Neural progenitor cell (in vitro differentiated cells): ENCODE measurements at regions not wholly inside any gene's neighbourhood (a gene's known extent, or its start where the extent isn't known, plus 50 kb on each side); places are given as distances from the start of the nearest gene placed in this dataset.

Experiments used
- DNase-seq: peaks from one replicate; pipeline ENCODE4 v3.0.0-alpha.2; 2016; ENCODE audit warnings: low spot score
- H2AFZ ChIP-seq: fragments of 200-600 bp; sonication (generic); replicated peaks from 2 replicates; pipeline ENCODE4 v1.6.1; 2016; ENCODE audit warnings: antibody characterized with exemption
- H3F3A ChIP-seq: fragments of 200-600 bp; sonication (generic); 2 replicates; pipeline ENCODE4 v1.6.1; 2016; ENCODE audit warnings: antibody characterized with exemption, low read depth
- H3K27ac ChIP-seq: fragments of 200-600 bp; sonication (generic); 2 replicates; pipeline ENCODE4 v1.5.1; 2016; ENCODE audit warnings: mild to moderate bottlenecking
- H3K27me3 ChIP-seq: fragments of 200-600 bp; sonication (generic); 2 replicates; pipeline ENCODE4 v1.6.1; 2016; ENCODE audit warnings: mild to moderate bottlenecking, moderate library complexity
- H3K36me3 ChIP-seq: fragments of 200-600 bp; sonication (generic); 2 replicates; pipeline ENCODE4 v1.5.1; 2016
- H3K4me1 ChIP-seq: fragments of 200-600 bp; sonication (generic); 2 replicates; pipeline ENCODE4 v1.6.1; 2016; ENCODE audit warnings: mixed run types
- H3K4me2 ChIP-seq: fragments of 200-600 bp; sonication (generic); 2 replicates; pipeline ENCODE4 v1.6.1; 2016
- H3K4me3 ChIP-seq: fragments of 200-600 bp; sonication (generic); 2 replicates; pipeline ENCODE4 v1.5.1; 2016
- H3K79me2 ChIP-seq: fragments of 200-600 bp; sonication (generic); 2 replicates; pipeline ENCODE4 v1.6.1; 2016; ENCODE audit warnings: low read depth
- H3K9ac ChIP-seq: fragments of 200-600 bp; sonication (generic); 2 replicates; pipeline ENCODE4 v1.6.1; 2016
- H3K9me3 ChIP-seq: fragments of 200-600 bp; sonication (generic); 2 replicates; pipeline ENCODE4 v1.5.1; 2016; ENCODE audit warnings: low read depth
- H4K20me1 ChIP-seq: fragments of 200-600 bp; sonication (generic); 2 replicates; pipeline ENCODE4 v1.6.1; 2016; ENCODE audit warnings: low read depth
- H3K27ac Mint-ChIP-seq: 3 replicates; pipeline ENCODE4 v1.8.0; 2021; ENCODE audit warnings: mixed read lengths
- H3K27me3 Mint-ChIP-seq: 2 replicates; pipeline ENCODE4 v1.8.0; 2022; ENCODE audit warnings: low read depth, mild to moderate bottlenecking, inconsistent platforms, moderate library complexity, mixed read lengths; ENCODE audit not compliant: insufficient read depth
- H3K36me3 Mint-ChIP-seq: 3 replicates; pipeline ENCODE4 v1.8.0; 2021; ENCODE audit warnings: mixed read lengths
- H3K4me1 Mint-ChIP-seq: 3 replicates; pipeline ENCODE4 v1.8.0; 2021; ENCODE audit warnings: mixed read lengths
- H3K4me3 Mint-ChIP-seq: 3 replicates; pipeline ENCODE4 v1.8.0; 2021; ENCODE audit warnings: mild to moderate bottlenecking, moderate library complexity, mixed read lengths
- H3K9me3 Mint-ChIP-seq: 3 replicates; pipeline ENCODE4 v1.8.0; 2020; ENCODE audit warnings: mixed read lengths
- EZH2 ChIP-seq: fragments of 200-600 bp; sonication (generic); IDR thresholded peaks from 2 replicates; pipeline ENCODE4 v1.6.1; 2017; ENCODE audit warnings: antibody characterized with exemption, mild to moderate bottlenecking, moderate library complexity
- EZH2phosphoT487 ChIP-seq: fragments of 200-600 bp; sonication (generic); IDR thresholded peaks from 2 replicates; pipeline ENCODE4 v1.6.1; 2017; ENCODE audit warnings: antibody characterized with exemption
- TF ChIP-seq, protein P1 (sequence below): fragments of 200-600 bp; sonication (generic); IDR thresholded peaks from 2 replicates; pipeline ENCODE4 v1.5.1; 2017; ENCODE audit warnings: antibody characterized with exemption, mild to moderate bottlenecking

DNA sequence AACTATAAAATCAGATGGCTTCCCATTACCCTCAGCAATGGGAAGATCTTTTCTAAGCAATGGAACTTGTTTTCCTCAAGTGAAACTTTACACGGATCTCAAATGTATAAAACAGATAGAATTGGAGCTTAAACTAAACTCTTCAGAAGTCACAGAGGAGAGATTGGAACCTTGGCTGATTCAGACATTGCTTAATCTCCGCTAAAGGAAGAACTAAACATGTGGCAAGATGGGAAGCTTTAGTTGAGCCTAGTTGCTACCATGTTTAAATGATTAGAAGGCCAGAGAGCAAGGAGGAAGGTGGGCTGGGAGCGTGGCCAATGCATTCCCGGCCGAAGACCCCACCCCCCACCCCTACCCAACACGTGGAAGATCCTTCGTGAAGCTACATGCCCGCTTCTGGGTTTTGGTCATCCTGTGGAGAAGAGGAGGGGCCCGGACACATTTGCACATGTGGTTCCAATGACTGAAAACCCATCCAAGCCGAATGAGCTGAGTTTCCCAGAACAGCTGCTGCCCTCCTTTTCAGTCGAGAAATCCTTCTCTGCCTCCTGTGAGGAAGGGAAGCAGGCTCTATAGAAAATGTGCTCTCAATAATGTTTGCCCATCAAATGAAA is 164.3 kb downstream of the MIS18A start:
- no peaks in the 10 kb centered on the region for H3K79me2 ChIP-seq

DNA sequence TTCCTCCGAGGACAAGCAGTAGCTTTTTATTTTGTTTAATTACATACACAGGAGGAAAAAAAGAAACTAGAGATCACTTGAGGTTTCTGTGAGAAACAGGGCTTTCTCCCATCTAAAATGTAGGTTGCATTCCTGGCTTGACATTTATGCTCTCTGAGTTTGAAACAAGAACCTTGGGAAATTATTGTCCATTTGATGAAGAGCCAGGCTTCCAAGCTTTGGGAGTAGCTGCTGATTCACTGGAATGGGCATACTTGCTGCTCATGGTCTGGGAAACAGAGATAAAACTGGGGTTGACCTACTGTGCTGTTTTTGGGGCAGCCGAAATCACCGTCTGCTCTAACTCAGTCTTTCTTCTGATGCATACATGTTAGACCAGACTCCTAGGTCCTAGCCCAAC is 165.4 kb downstream of the MIS18A start:
- H3F3A ChIP-seq, result no peaks in the 10 kb centered on the region
- H3K4me1 Mint-ChIP-seq, result no peaks in the 10 kb centered on the region
- no peaks in the 10 kb centered on the region for H3K36me3 Mint-ChIP-seq
- no peak overlapping the region for H3K4me3 Mint-ChIP-seq
- TF ChIP-seq, protein P1, sequence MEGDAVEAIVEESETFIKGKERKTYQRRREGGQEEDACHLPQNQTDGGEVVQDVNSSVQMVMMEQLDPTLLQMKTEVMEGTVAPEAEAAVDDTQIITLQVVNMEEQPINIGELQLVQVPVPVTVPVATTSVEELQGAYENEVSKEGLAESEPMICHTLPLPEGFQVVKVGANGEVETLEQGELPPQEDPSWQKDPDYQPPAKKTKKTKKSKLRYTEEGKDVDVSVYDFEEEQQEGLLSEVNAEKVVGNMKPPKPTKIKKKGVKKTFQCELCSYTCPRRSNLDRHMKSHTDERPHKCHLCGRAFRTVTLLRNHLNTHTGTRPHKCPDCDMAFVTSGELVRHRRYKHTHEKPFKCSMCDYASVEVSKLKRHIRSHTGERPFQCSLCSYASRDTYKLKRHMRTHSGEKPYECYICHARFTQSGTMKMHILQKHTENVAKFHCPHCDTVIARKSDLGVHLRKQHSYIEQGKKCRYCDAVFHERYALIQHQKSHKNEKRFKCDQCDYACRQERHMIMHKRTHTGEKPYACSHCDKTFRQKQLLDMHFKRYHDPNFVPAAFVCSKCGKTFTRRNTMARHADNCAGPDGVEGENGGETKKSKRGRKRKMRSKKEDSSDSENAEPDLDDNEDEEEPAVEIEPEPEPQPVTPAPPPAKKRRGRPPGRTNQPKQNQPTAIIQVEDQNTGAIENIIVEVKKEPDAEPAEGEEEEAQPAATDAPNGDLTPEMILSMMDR, result no peak
- TF ChIP-seq EZH2 (no peak), EZH2phosphoT487 (no peak)
- no peak overlapping the region for H3K27ac Mint-ChIP-seq
- peaks cover 3% of the 10 kb centered on the region for H3K27me3 Mint-ChIP-seq
- H3K9ac ChIP-seq, result no peak overlapping the region
- peaks cover 6% of the 10 kb centered on the region for H3K9me3 Mint-ChIP-seq
- H3K4me3 ChIP-seq, result no peak overlapping the region
- H3K4me2 ChIP-seq, result no peak overlapping the region
- H3K36me3 ChIP-seq, result no peaks in the 10 kb centered on the region
- no peaks in the 10 kb centered on the region for H3K27me3 ChIP-seq
- no peak overlapping the region for H2AFZ ChIP-seq
- H3K27ac ChIP-seq, result no peak overlapping the region
- DNase-seq, result no peak
- H4K20me1 ChIP-seq, result no peaks in the 10 kb centered on the region
- no peaks in the 10 kb centered on the region for H3K79me2 ChIP-seq
- H3K9me3 ChIP-seq, result no peaks in the 10 kb centered on the region
- H3K4me1 ChIP-seq, result no peaks in the 10 kb centered on the region

More for the DNA sequence above, 164.3 kb downstream of the MIS18A start:
- H3K36me3 ChIP-seq, result no peaks in the 10 kb centered on the region
- no peaks in the 10 kb centered on the region for H3K27me3 ChIP-seq
- H3K9me3 ChIP-seq, result no peaks in the 10 kb centered on the region
- H3K27me3 Mint-ChIP-seq, result peaks cover 3% of the 10 kb centered on the region
- H3K9ac ChIP-seq, result no peak overlapping the region
- H3K4me3 ChIP-seq, result no peak overlapping the region
- H3F3A ChIP-seq, result no peaks in the 10 kb centered on the region
- TF ChIP-seq, protein P1, result no peak
- no peak for TF ChIP-seq EZH2phosphoT487
- no peak for TF ChIP-seq EZH2
- H3K4me3 Mint-ChIP-seq, result no peak overlapping the region
- H3K4me1 Mint-ChIP-seq, result no peaks in the 10 kb centered on the region
- H3K36me3 Mint-ChIP-seq, result no peaks in the 10 kb centered on the region
- H3K9me3 Mint-ChIP-seq, result peaks cover 5% of the 10 kb centered on the region
- H2AFZ ChIP-seq, result no peak overlapping the region
- H4K20me1 ChIP-seq, result no peaks in the 10 kb centered on the region
- H3K27ac Mint-ChIP-seq, result no peak overlapping the region
- no peaks in the 10 kb centered on the region for H3K4me1 ChIP-seq
- no peak for DNase-seq
- H3K27ac ChIP-seq, result no peak overlapping the region
- no peak overlapping the region for H3K4me2 ChIP-seq

DNA sequence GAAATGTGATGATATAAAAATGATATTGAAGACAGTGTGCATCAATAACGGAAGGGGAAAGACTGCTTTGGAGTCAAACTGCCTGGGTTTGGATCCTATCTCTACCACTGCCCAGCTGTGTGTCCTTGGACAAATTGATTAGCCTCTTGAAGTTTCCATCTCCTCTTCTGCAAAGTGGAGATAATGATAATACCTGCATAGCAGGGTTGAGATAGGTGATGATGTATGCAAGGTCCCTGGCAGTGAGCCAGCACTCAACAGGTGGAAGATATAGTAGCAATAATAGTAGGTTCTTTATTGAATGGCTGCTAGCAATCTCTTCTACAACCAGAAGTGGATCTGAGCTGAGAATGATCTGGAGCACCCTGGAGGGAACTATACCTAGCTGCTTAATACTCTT is 166.7 kb downstream of the MIS18A start:
- H3K9me3 ChIP-seq, result no peaks in the 10 kb centered on the region
- Mint-ChIP-seq H3K9me3 (peaks cover 8% of the 10 kb centered on the region), H3K36me3 (no peaks in the 10 kb centered on the region), H3K4me3 (no peak overlapping the region), H3K4me1 (no peaks in the 10 kb centered on the region), H3K27ac (no peak overlapping the region), H3K27me3 (peaks cover 3% of the 10 kb centered on the region)
- no peak overlapping the region for H2AFZ ChIP-seq
- no peak overlapping the region for H3K4me3 ChIP-seq
- no peaks in the 10 kb centered on the region for H3F3A ChIP-seq
- H4K20me1 ChIP-seq, result no peaks in the 10 kb centered on the region
- no peaks in the 10 kb centered on the region for H3K79me2 ChIP-seq
- H3K27ac ChIP-seq, result no peak overlapping the region
- no peaks in the 10 kb centered on the region for H3K4me1 ChIP-seq
- H3K27me3 ChIP-seq, result no peaks in the 10 kb centered on the region
- no peak overlapping the region for H3K9ac ChIP-seq
- no peaks in the 10 kb centered on the region for H3K36me3 ChIP-seq
- TF ChIP-seq EZH2phosphoT487, result no peak
- TF ChIP-seq, protein P1, result no peak
- TF ChIP-seq EZH2, result no peak
- no peak overlapping the region for H3K4me2 ChIP-seq
- no peak for DNase-seq
